H1 (cell line): ENCODE measurements at regions not wholly inside any gene's neighbourhood (a gene's known extent, or its start where the extent isn't known, plus 50 kb on each side); places are given as distances from the start of the nearest gene placed in this dataset.

Source experiments
- CTCF ChIA-PET: fragments of 300-600 bp; sonication (Branson Sonifier 250); formaldehyde crosslinking; loops from one replicate; lab custom pipeline; 2021; ENCODE audit not compliant: partially characterized antibody; lab: Charles Lee
- POLR2A ChIA-PET: fragments of 300-600 bp; sonication (Branson Sonifier 250); formaldehyde crosslinking; loops from one replicate; lab custom pipeline; 2021; ENCODE audit warnings: inconsistent platforms; ENCODE audit not compliant: partially characterized antibody; lab: Charles Lee
- DNase-seq, 2 experiments: peaks; one replicate each; pipeline versions ENCODE4 v3.0.0 to v3.0.0-alpha.2; 2010 to 2022; ENCODE audit warnings: low spot score in 2 of 2, low read depth in 1 of 2, mixed read lengths in 1 of 2
- FAIRE-seq: peaks from 2 replicates; lab custom pipeline; 2011; peaks lifted over from hg19 to GRCh38; lab: Jason Lieb, UNC
- H2AFZ ChIP-seq: 2 replicates; pipeline ENCODE4 v1.8.1; 2012; ENCODE audit warnings: low read length, inconsistent platforms
- H2AK5ac ChIP-seq: 2 replicates; pipeline ENCODE4 v1.6.1; 2013; ENCODE audit warnings: low read depth, low read length
- H2BK120ac ChIP-seq: replicated peaks from 2 replicates; pipeline ENCODE3; 2013; ENCODE audit warnings: low read depth, low read length, inconsistent platforms
- H2BK12ac ChIP-seq: 2 replicates; pipeline ENCODE4 v1.6.1; 2013; ENCODE audit warnings: low read depth, low read length
- H2BK15ac ChIP-seq: 2 replicates; pipeline ENCODE4 v1.6.1; 2013; ENCODE audit warnings: low read length
- H2BK20ac ChIP-seq: 2 replicates; pipeline ENCODE4 v1.6.1; 2013; ENCODE audit warnings: low read length
- H2BK5ac ChIP-seq: 2 replicates; pipeline ENCODE4 v1.6.1; 2013; ENCODE audit warnings: low read depth, low read length
- H3K14ac ChIP-seq: 2 replicates; pipeline ENCODE4 v1.6.1; 2013; ENCODE audit warnings: inconsistent platforms; ENCODE audit not compliant: insufficient read length
- H3K18ac ChIP-seq: 2 replicates; pipeline ENCODE4 v1.6.1; 2013; ENCODE audit warnings: low read length; ENCODE audit errors: extremely low read depth
- H3K23ac ChIP-seq: 2 replicates; pipeline ENCODE4 v1.6.1; 2013; ENCODE audit warnings: inconsistent platforms; ENCODE audit not compliant: insufficient read length
- H3K23me2 ChIP-seq: 2 replicates; pipeline ENCODE4 v1.6.1; 2013; ENCODE audit warnings: low read depth, low read length
- H3K27ac ChIP-seq: 2 replicates; pipeline ENCODE4 v1.6.1; 2011; ENCODE audit warnings: low read depth, low read length, inconsistent platforms
- H3K27me3 ChIP-seq, 4 experiments: replicated peaks in 1 of 4; 1 replicate in 1 of 4; 2 replicates in 3 of 4; pipeline versions ENCODE4 v1.6.1 to v1.8.1; 2011 to 2013; ENCODE audit warnings: low read length in 3 of 4, mild to moderate bottlenecking in 3 of 4, inconsistent platforms in 2 of 4, mixed read lengths in 2 of 4, moderate library complexity in 1 of 4; ENCODE audit not compliant: control insufficient read depth in 3 of 4, insufficient read depth in 3 of 4; ENCODE audit errors: extremely low read depth in 1 of 4
- H3K36me3 ChIP-seq, 4 experiments: 2 replicates each; pipeline versions ENCODE4 v1.6.1 to v1.8.1; 2011 to 2013; ENCODE audit warnings: mild to moderate bottlenecking in 4 of 4, low read length in 3 of 4, moderate library complexity in 2 of 4, control low read depth in 1 of 4, inconsistent platforms in 1 of 4; ENCODE audit not compliant: insufficient read depth in 4 of 4, control insufficient read depth in 2 of 4
- H3K4ac ChIP-seq: replicated peaks from 2 replicates; pipeline ENCODE3; 2013; ENCODE audit warnings: low read length, low read depth, mixed read lengths, inconsistent platforms; ENCODE audit not compliant: insufficient read length
- H3K4me1 ChIP-seq, 4 experiments: replicated peaks in 1 of 4; 1 replicate in 1 of 4; 2 replicates in 3 of 4; pipeline versions ENCODE4 v1.6.1 to v1.8.1; 2011 to 2013; ENCODE audit warnings: low read length in 3 of 4, inconsistent platforms in 2 of 4, mixed read lengths in 1 of 4; ENCODE audit not compliant: insufficient read depth in 4 of 4, control insufficient read depth in 3 of 4
- H3K4me2 ChIP-seq, 2 experiments: 2 replicates each; pipeline versions ENCODE4 v1.6.1 to v1.8.1; 2011 to 2013; ENCODE audit warnings: low read depth in 2 of 2, low read length in 2 of 2, control low read depth in 1 of 2, inconsistent platforms in 1 of 2, mild to moderate bottlenecking in 1 of 2; ENCODE audit not compliant: insufficient read depth in 1 of 2
- H3K4me3 ChIP-seq, 4 experiments: fragments of 200-600, 300-600 bp in 1 of 4; sonication (generic), shearing (Covaris generic), sonication (Bioruptor Twin) in 1 of 4; 2 replicates each; pipeline versions ENCODE4 v1.5.1 to v1.8.1; 2011 to 2016; ENCODE audit warnings: low read length in 4 of 4, low read depth in 3 of 4, control low read depth in 2 of 4, inconsistent platforms in 2 of 4, mild to moderate bottlenecking in 2 of 4, mixed read lengths in 1 of 4, moderate library complexity in 1 of 4; ENCODE audit not compliant: insufficient read depth in 2 of 4; ENCODE audit errors: extremely low read depth in 1 of 4
- H3K56ac ChIP-seq: replicated peaks from 2 replicates; pipeline ENCODE3; 2013; ENCODE audit warnings: low read depth, mild to moderate bottlenecking, mixed read lengths, low read length, inconsistent platforms; ENCODE audit not compliant: insufficient read length
- H3K79me1 ChIP-seq: 2 replicates; pipeline ENCODE4 v1.6.1; 2013; ENCODE audit warnings: low read depth, low read length, control low read depth
- H3K79me2 ChIP-seq, 2 experiments: 2 replicates each; pipeline versions ENCODE4 v1.6.1 to v1.8.1; 2012 to 2013; ENCODE audit warnings: low read length in 2 of 2, mild to moderate bottlenecking in 2 of 2, inconsistent platforms in 1 of 2; ENCODE audit not compliant: insufficient read depth in 2 of 2, control insufficient read depth in 1 of 2
- H3K9ac ChIP-seq, 4 experiments: replicated peaks in 1 of 4; 1 replicate in 1 of 4; 2 replicates in 3 of 4; pipeline versions ENCODE4 v1.6.1 to v1.8.1; 2011 to 2013; ENCODE audit warnings: low read depth in 3 of 4, low read length in 3 of 4, control low read depth in 2 of 4, mild to moderate bottlenecking in 2 of 4, moderate library complexity in 2 of 4, inconsistent platforms in 1 of 4; ENCODE audit errors: extremely low read depth in 1 of 4
- H3K9me3 ChIP-seq, 2 experiments: 2 replicates each; pipeline versions ENCODE4 v1.6.1 to v1.8.1; 2012 to 2013; ENCODE audit warnings: mild to moderate bottlenecking in 2 of 2, moderate library complexity in 2 of 2, control low read depth in 1 of 2, inconsistent platforms in 1 of 2, low read depth in 1 of 2, low read length in 1 of 2, mixed read lengths in 1 of 2; ENCODE audit not compliant: insufficient read depth in 2 of 2
- H4K20me1 ChIP-seq, 2 experiments: replicated peaks in 1 of 2; 2 replicates each; pipeline versions ENCODE3 to v1.8.1; 2011 to 2013; ENCODE audit warnings: inconsistent platforms in 2 of 2, low read length in 2 of 2, mild to moderate bottlenecking in 1 of 2; ENCODE audit not compliant: insufficient read depth in 2 of 2, control insufficient read depth in 1 of 2
- H4K5ac ChIP-seq: 2 replicates; pipeline ENCODE4 v1.6.1; 2013; ENCODE audit warnings: low read length, low read depth, mixed read lengths, inconsistent platforms; ENCODE audit not compliant: insufficient read length
- H4K8ac ChIP-seq: 2 replicates; pipeline ENCODE4 v1.8.0; 2013; ENCODE audit warnings: mild to moderate bottlenecking, moderate library complexity, low read length, inconsistent platforms; ENCODE audit not compliant: insufficient read depth; ENCODE audit errors: extremely low read depth
- H4K91ac ChIP-seq: replicated peaks from 2 replicates; pipeline ENCODE3; 2013; ENCODE audit warnings: low read length, mixed read lengths, inconsistent platforms; ENCODE audit not compliant: insufficient read length
- HDAC6 ChIP-seq: IDR thresholded peaks from one replicate; pipeline ENCODE4 v1.7.1; 2012; ENCODE audit warnings: low read depth, mild to moderate bottlenecking, inconsistent platforms, low read length, moderate library complexity
- KDM5A ChIP-seq: fragments of 200-600 bp; IDR thresholded peaks from 2 replicates; pipeline ENCODE4 v1.7.1; 2012; ENCODE audit warnings: mild to moderate bottlenecking, low read length, inconsistent platforms, mixed read lengths
- RBBP5 ChIP-seq: IDR thresholded peaks from 2 replicates; pipeline ENCODE4 v1.7.1; 2012; ENCODE audit warnings: low read depth, mild to moderate bottlenecking, inconsistent platforms, low read length, moderate library complexity, borderline replicate concordance
- SIN3A ChIP-seq, 2 experiments: IDR thresholded peaks in 1 of 2; conservative IDR thresholded peaks in 1 of 2; 2 replicates each; pipeline ENCODE4 v1.6.1; 2011 to 2012; ENCODE audit warnings: low read length in 2 of 2, improper control_type of control experiment in 1 of 2, low read depth in 1 of 2, mild to moderate bottlenecking in 1 of 2
- WGBS, 2 experiments: shearing (Covaris generic) in 1 of 2; methylation state at CpG; one replicate each; pipeline versions ENCODE4 v1.1.6 to v1.1.7; 2013 to 2015; ENCODE audit warnings: low lambda C conversion rate in 2 of 2, mixed read lengths in 2 of 2, inconsistent platforms in 1 of 2, low coverage in 1 of 2, missing lambda C conversion rate in 1 of 2; ENCODE audit not compliant: insufficient replicate concordance in 2 of 2, insufficient coverage in 1 of 2, insufficient read length in 1 of 2; ENCODE audit errors: extremely low coverage in 1 of 2, missing lambda C conversion rate in 1 of 2; 5-methylcytosine and 5-hydroxymethylcytosine counted together
- TF ChIP-seq, protein P1 (sequence below): IDR thresholded peaks from 2 replicates; pipeline ENCODE4 v1.6.1; 2011; ENCODE audit warnings: low read length, improper control_type of control experiment

DNA sequence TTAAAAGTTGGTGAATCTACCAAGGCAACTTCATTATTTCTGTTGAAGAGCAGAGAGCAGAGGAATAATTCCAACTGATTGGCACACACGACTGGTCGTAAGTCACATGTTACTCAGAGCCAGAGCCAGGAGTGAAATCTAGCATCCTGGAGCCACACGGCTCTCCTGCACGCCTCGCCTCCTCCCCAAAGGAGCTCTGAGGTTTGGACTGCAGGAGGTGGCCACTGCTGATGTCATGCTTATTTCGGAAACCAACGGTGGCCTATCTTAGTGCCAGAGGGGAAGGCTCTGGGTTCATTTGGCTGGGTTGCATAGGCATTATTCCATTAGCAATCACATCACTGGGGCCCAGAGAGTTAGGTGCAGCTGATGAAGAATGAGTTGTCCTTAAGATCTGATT, 123.5 kb upstream of the RALGAPA2 start:
- H3K36me3 ChIP-seq: no peaks in the 10 kb centered on the region
- no peak overlapping the region for H3K4me2 ChIP-seq
- H3K79me2 ChIP-seq: no peaks in the 10 kb centered on the region
- H3K14ac ChIP-seq: no peak overlapping the region
- H3K23me2 ChIP-seq: no peaks in the 10 kb centered on the region
- H2AK5ac ChIP-seq: no peak overlapping the region
- peaks cover 0 to 1% of the 10 kb centered on the region in 2 experiments for H4K20me1 ChIP-seq
- no peak overlapping the region for H4K91ac ChIP-seq
- H3K27ac ChIP-seq: no peak overlapping the region
- no peak overlapping the region for H2BK12ac ChIP-seq
- H2BK15ac ChIP-seq: no peak overlapping the region
- no peak overlapping the region for H2AFZ ChIP-seq
- POLR2A ChIA-PET: no interaction called here
- no peak for FAIRE-seq
- H3K4me3 ChIP-seq: no peak overlapping the region
- 91% methylated on average over 7 of the region's 7 CpGs; no CpG with 5 or more reads in 1 of the 2 experiments for WGBS, 2 experiments
- H3K4ac ChIP-seq: no peak overlapping the region
- no peak overlapping the region for H4K8ac ChIP-seq
- no peaks in the 10 kb centered on the region; a peak in 1 of 7 replicates for H3K27me3 ChIP-seq
- no peak overlapping the region for H3K9ac ChIP-seq
- no peak overlapping the region for H2BK5ac ChIP-seq
- TF ChIP-seq SIN3A (conservative IDR thresholded peaks at IDR 0.05 in 1 of 2, IDR thresholded peaks at IDR 0.05 in 1 of 2; ENCODE audit: low read depth in 1 of 2, low read length in 2 of 2) (no peak), HDAC6 (no peak), KDM5A (no peak), RBBP5 (no peak)
- TF ChIP-seq, protein P1, sequence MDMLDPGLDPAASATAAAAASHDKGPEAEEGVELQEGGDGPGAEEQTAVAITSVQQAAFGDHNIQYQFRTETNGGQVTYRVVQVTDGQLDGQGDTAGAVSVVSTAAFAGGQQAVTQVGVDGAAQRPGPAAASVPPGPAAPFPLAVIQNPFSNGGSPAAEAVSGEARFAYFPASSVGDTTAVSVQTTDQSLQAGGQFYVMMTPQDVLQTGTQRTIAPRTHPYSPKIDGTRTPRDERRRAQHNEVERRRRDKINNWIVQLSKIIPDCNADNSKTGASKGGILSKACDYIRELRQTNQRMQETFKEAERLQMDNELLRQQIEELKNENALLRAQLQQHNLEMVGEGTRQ: no peak
- TF ChIP-seq, all 59 proteins: peak for 0
- H4K5ac ChIP-seq: no peak overlapping the region
- CTCF ChIA-PET: interaction anchor here (0.5 to 10.4 kb wide), 10 partner anchors 11 to 779 kb away, joined by 3 to 128 read pairs (median 14); no protein-coding TSS in a partner anchor
- no peak for DNase-seq
- H3K4me1 ChIP-seq: no peaks in the 10 kb centered on the region
- H2BK20ac ChIP-seq: no peak overlapping the region
- H3K9me3 ChIP-seq: no peaks in the 10 kb centered on the region
- no peak overlapping the region for H3K23ac ChIP-seq
- no peak overlapping the region for H3K18ac ChIP-seq
- no peak overlapping the region for H2BK120ac ChIP-seq
- H3K79me1 ChIP-seq: no peaks in the 10 kb centered on the region
- no peak overlapping the region for H3K56ac ChIP-seq
